ENCODE measurements at regions not wholly inside any gene's neighbourhood (a gene's known extent, or its start where the extent isn't known, plus 50 kb on each side); places are given as distances from the start of the nearest gene placed in this dataset.

GRCh38 chr11:96948066-96948465 lies 558.3 kb downstream of the JRKL start:
- TF ChIP-seq SMAD3 (CRISPR knock-in tag; conservative IDR thresholded peaks at IDR 0.05) (no peak), GTF2F1 (IDR thresholded peaks at IDR 0.05; ENCODE audit: low read depth, low read length) (no peak), PCBP2 (IDR thresholded peaks at IDR 0.05; ENCODE audit: low read depth, low read length, poor library complexity, severe bottlenecking) (no peak), MEF2D (tag; conservative IDR thresholded peaks at IDR 0.05; ENCODE audit: low read depth) (no peak), CTCF (IDR thresholded peaks at IDR 0.05 in 2 of 3, conservative IDR thresholded peaks at IDR 0.05 in 1 of 3; ENCODE audit: insufficient read depth in 2 of 3, low read depth in 1 of 3, low read length in 3 of 3) (no peak), USF2 (CRISPR knock-in tag; IDR thresholded peaks at IDR 0.05) (no peak), POLR2AphosphoS5 (IDR thresholded peaks at IDR 0.05; ENCODE audit: control insufficient read depth, insufficient read depth, low read depth, low read length) (no peak), ZNF311 (CRISPR knock-in tag; IDR thresholded peaks at IDR 0.05) (no peak), TAF1 (IDR thresholded peaks at IDR 0.05; ENCODE audit: control insufficient read depth, extremely low read depth, insufficient read depth, low read length, severe bottlenecking) (no peak), NBN (IDR thresholded peaks at IDR 0.05; ENCODE audit: low read depth) (no peak), CREB1 (IDR thresholded peaks at IDR 0.05) (no peak), CREB1 (CRISPR knock-in tag; IDR thresholded peaks at IDR 0.05) (no peak)

Measured in K562 (cell line).